ENCODE measurements at regions not wholly inside any gene's neighbourhood (a gene's known extent, or its start where the extent isn't known, plus 50 kb on each side); places are given as distances from the start of the nearest gene placed in this dataset.

GRCh38 chr20:20860078-20860806 lies 147.8 kb upstream of the RALGAPA2 start:
- Histone ChIP-seq H3K4me3 (no peak overlapping the region), H3K27me3 (replicated peaks in 1 of 7) (peaks cover 0 to 31% (median 3%) of the 10 kb centered on the region in 7 donors), H3K9me3 (no peaks in the 10 kb centered on the region), H3K27ac (no peak overlapping the region), H3K36me3 (no peaks in the 10 kb centered on the region), H3K4me1 (peaks cover 0 to 11% (median 3%) of the 10 kb centered on the region in 6 donors)
- DNase-seq: peak; percentile 95
- intact Hi-C loops (cut with DNase I; ENCODE audit: low total_unique reads): loop anchor here (10.0 kb wide), 1 partner anchor 645 kb away; no protein-coding TSS in a partner anchor
- 17 to 22% (median 18%) methylated on average over 8 of the region's 8 CpGs for WGBS, 5 donors
- TF ChIP-seq POLR2A (IDR thresholded peaks at IDR 0.05): no peak
- TF ChIP-seq CTCF (IDR thresholded peaks at IDR 0.05 in 8 of 11, conservative IDR thresholded peaks at IDR 0.05 in 3 of 11): peak; percentile 62 to 94 (median 88)

- intact Hi-C loops (cut with DNase I; ENCODE audit: low total_unique reads): no loop called here
- Histone ChIP-seq H3K36me3 (no peaks in the 10 kb centered on the region), H3K4me3 (no peak overlapping the region), H3K27ac (no peak overlapping the region), H3K9me3 (no peaks in the 10 kb centered on the region), H3K27me3 (replicated peaks in 1 of 7) (peaks cover 0 to 31% (median 3%) of the 10 kb centered on the region in 7 donors), H3K4me1 (peaks cover 0 to 11% (median 3%) of the 10 kb centered on the region in 6 donors)
- TF ChIP-seq POLR2A (IDR thresholded peaks at IDR 0.05) (no peak), CTCF (IDR thresholded peaks at IDR 0.05 in 8 of 11, conservative IDR thresholded peaks at IDR 0.05 in 3 of 11) (no peak), POLR2AphosphoS5 (IDR thresholded peaks at IDR 0.05) (no peak)
- 46 to 75% (median 63%) methylated on average over 6 to 7 of the region's 7 CpGs for WGBS, 5 donors
- no peak for DNase-seq
These were observed 147.1 kb upstream of the RALGAPA2 start for GRCh38 chr20:20859510-20859909.

GRCh38 chr20:20856956-20857355 lies 144.5 kb upstream of the RALGAPA2 start:
- no peak for DNase-seq
- peaks cover 0 to 31% (median 3%) of the 10 kb centered on the region in 7 donors for H3K27me3 ChIP-seq (replicated peaks in 1 of 7)
- peaks cover 0 to 11% (median 3%) of the 10 kb centered on the region in 6 donors for H3K4me1 ChIP-seq
- no peak overlapping the region for H3K27ac ChIP-seq
- peaks cover 0 to 8% (median 0%) of the 10 kb centered on the region in 8 donors for H3K9me3 ChIP-seq
- intact Hi-C loops (cut with DNase I; ENCODE audit: low total_unique reads): no loop called here
- H3K4me3 ChIP-seq: no peak overlapping the region
- H3K36me3 ChIP-seq: no peaks in the 10 kb centered on the region
- TF ChIP-seq CTCF (IDR thresholded peaks at IDR 0.05 in 8 of 11, conservative IDR thresholded peaks at IDR 0.05 in 3 of 11): no peak
- no peak for TF ChIP-seq POLR2A (IDR thresholded peaks at IDR 0.05)
- no peak for TF ChIP-seq POLR2AphosphoS5 (IDR thresholded peaks at IDR 0.05)
- 28 to 55% (median 31%) methylated on average over 2 of the region's 2 CpGs for WGBS, 5 donors

- Histone ChIP-seq H3K36me3 (no peaks in the 10 kb centered on the region), H3K27ac (no peak overlapping the region), H3K9me3 (peaks cover 0 to 8% (median 0%) of the 10 kb centered on the region in 8 donors), H3K27me3 (replicated peaks in 1 of 7) (peaks cover 0 to 31% (median 3%) of the 10 kb centered on the region in 7 donors), H3K4me3 (no peak overlapping the region), H3K4me1 (peaks cover 0 to 11% (median 3%) of the 10 kb centered on the region in 6 donors)
- TF ChIP-seq CTCF (IDR thresholded peaks at IDR 0.05 in 8 of 11, conservative IDR thresholded peaks at IDR 0.05 in 3 of 11): no peak
- no peak for TF ChIP-seq POLR2AphosphoS5 (IDR thresholded peaks at IDR 0.05)
- no peak for TF ChIP-seq POLR2A (IDR thresholded peaks at IDR 0.05)
- intact Hi-C loops (cut with DNase I; ENCODE audit: low total_unique reads): no loop called here
- no peak for DNase-seq
- 25 to 64% (median 56%) methylated on average over 7 of the region's 7 CpGs for WGBS, 5 donors
These were observed 143.9 kb upstream of the RALGAPA2 start for GRCh38 chr20:20856306-20856705.

Data from spleen (tissue), 11 donors.